Ishikawa (cell line): ENCODE measurements at regions not wholly inside any gene's neighbourhood (a gene's known extent, or its start where the extent isn't known, plus 50 kb on each side); places are given as distances from the start of the nearest gene placed in this dataset.

Source experiments
- CEBPB ChIP-seq: IDR thresholded peaks from 2 replicates; pipeline ENCODE4 v1.6.1; 2012
- CREB1 ChIP-seq: IDR thresholded peaks from 2 replicates; pipeline ENCODE4 v1.6.1; 2012; ENCODE audit warnings: low read depth
- EP300 ChIP-seq: IDR thresholded peaks from 2 replicates; pipeline ENCODE4 v1.6.1; 2012; ENCODE audit warnings: borderline replicate concordance
- FOXM1 ChIP-seq: IDR thresholded peaks from 2 replicates; pipeline ENCODE4 v1.6.1; 2012; ENCODE audit warnings: low read depth, borderline replicate concordance
- MAX ChIP-seq: IDR thresholded peaks from 2 replicates; pipeline ENCODE4 v1.6.1; 2012
- NFIC ChIP-seq: IDR thresholded peaks from 2 replicates; pipeline ENCODE4 v1.6.1; 2012
- RAD21 ChIP-seq: IDR thresholded peaks from 2 replicates; pipeline ENCODE4 v1.6.1; 2012; ENCODE audit warnings: low read depth
- REST ChIP-seq: IDR thresholded peaks from 2 replicates; pipeline ENCODE4 v1.6.1; 2012; ENCODE audit warnings: low read depth, mild to moderate bottlenecking
- TAF1 ChIP-seq: IDR thresholded peaks from 2 replicates; pipeline ENCODE4 v1.6.1; 2012; ENCODE audit warnings: low read depth, mild to moderate bottlenecking
- TCF12 ChIP-seq: IDR thresholded peaks from 2 replicates; pipeline ENCODE4 v1.6.1; 2012; ENCODE audit warnings: low read depth
- TEAD4 ChIP-seq: IDR thresholded peaks from 2 replicates; pipeline ENCODE4 v1.6.1; 2012
- USF1 ChIP-seq: IDR thresholded peaks from 2 replicates; pipeline ENCODE4 v1.6.1; 2012
- YY1 ChIP-seq: IDR thresholded peaks from 2 replicates; pipeline ENCODE4 v1.6.1; 2012; ENCODE audit warnings: low read depth
- ZBTB7A ChIP-seq: IDR thresholded peaks from 2 replicates; pipeline ENCODE4 v1.6.1; 2012; ENCODE audit warnings: low read depth

- TF ChIP-seq FOXM1: no peak
- no peak for TF ChIP-seq MAX
- no peak for TF ChIP-seq TAF1
- no peak for TF ChIP-seq EP300
- TF ChIP-seq TEAD4: no peak
- TF ChIP-seq NFIC: no peak
- TF ChIP-seq REST: no peak
- TF ChIP-seq CEBPB: no peak
- TF ChIP-seq ZBTB7A: no peak
- TF ChIP-seq RAD21: no peak
- no peak for TF ChIP-seq USF1
- no peak for TF ChIP-seq CREB1
- no peak for TF ChIP-seq TCF12
- no peak for TF ChIP-seq YY1
These were observed 460.3 kb downstream of the KLF12 start for GRCh38 chr13:73673931-73674330.
